BLaER1 treated with 17β-estradiol and CSF1 and Interleukin-3, amounts not matched to agents 10 nM and 100 nM (cell line): ENCODE measurements at regions not wholly inside any gene's neighbourhood (a gene's known extent, or its start where the extent isn't known, plus 50 kb on each side); places are given as distances from the start of the nearest gene placed in this dataset.

Experiments used
- H3K27ac ChIP-seq, 11 experiments: shearing (Covaris generic); formaldehyde crosslinking; 2 replicates each; pipeline ENCODE4 v1.8.1; 2022
- H3K27me3 ChIP-seq, 11 experiments: shearing (Covaris generic); formaldehyde crosslinking; 2 replicates each; pipeline ENCODE4 v1.8.1; 2022
- H3K36me3 ChIP-seq, 11 experiments: shearing (Covaris generic); formaldehyde crosslinking; 2 replicates each; pipeline ENCODE4 v1.8.1; 2022
- H3K4me1 ChIP-seq, 10 experiments: shearing (Covaris generic); formaldehyde crosslinking; 2 replicates each; pipeline ENCODE4 v1.8.1; 2022
- H3K4me2 ChIP-seq, 11 experiments: shearing (Covaris generic); formaldehyde crosslinking; 2 replicates each; pipeline ENCODE4 v1.8.1; 2022
- H3K4me3 ChIP-seq, 10 experiments: shearing (Covaris generic); formaldehyde crosslinking; 2 replicates each; pipeline ENCODE4 v1.8.1; 2022
- H3K9ac ChIP-seq, 11 experiments: shearing (Covaris generic); formaldehyde crosslinking; 2 replicates each; pipeline ENCODE4 v1.8.1; 2022
- H3K9me3 ChIP-seq, 11 experiments: shearing (Covaris generic); formaldehyde crosslinking; replicated peaks in 1 of 11; 2 replicates each; pipeline ENCODE4 v1.8.1; 2022
- H4K20me1 ChIP-seq, 11 experiments: shearing (Covaris generic); formaldehyde crosslinking; 2 replicates each; pipeline ENCODE4 v1.8.1; 2022
- Cebpa-rat ChIP-seq, 11 experiments: shearing (Covaris generic); IDR thresholded peaks; 2 replicates each; pipeline ENCODE4 v1.8.1; 2022

DNA sequence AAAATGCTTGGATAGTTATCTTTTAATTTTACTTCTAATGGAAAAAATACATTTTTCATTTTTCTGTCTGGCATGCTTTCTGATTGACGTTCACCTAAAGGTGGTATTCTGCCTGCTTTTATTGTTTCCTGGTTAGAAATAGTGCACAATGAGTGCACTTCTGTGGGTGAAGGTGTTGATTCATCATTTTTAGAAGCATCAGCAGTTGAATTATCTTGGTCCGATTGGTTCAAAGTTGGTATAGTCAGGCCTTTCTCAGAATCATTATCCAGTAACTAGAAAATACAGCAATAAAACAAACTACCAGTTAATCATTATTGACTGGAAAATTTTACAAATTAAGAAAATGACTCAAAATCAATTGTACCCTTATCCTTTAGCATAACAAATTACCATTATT lies 84.5 kb downstream of the STRADB start:
- no peak for TF ChIP-seq Cebpa-rat (IDR thresholded peaks at IDR 0.05)
- H3K4me2 ChIP-seq, result no peak overlapping the region
- H3K27me3 ChIP-seq, result no peaks in the 10 kb centered on the region

DNA sequence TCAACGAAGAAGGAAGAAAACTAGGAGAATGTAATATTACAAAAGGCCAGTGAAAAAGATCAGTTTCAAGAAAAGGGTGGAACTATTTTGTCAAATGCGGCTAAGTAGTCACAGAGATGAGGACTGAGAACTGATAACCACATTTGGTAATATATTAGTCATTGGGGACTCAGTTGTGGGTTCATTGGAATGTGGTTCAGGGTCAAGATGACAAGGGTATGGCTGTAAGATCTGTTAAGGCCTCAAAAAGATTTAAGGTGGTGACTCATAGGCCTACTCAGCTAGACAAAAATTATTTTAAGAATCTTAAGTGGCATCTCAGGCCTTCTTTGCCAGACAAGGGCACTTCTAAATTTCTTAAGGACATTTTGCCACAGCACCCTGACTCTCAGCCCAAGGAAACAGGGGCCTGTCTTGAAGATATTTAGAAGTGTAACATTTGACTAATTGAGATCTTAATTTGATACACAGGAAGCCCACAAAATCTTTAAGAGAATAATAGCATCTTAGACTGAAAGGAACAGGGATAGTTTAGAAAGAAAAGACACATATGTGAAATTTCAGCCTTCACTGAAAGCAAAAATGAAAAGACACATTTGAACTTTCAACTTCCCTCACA lies 81.3 kb downstream of the STRADB start:
- H3K4me2 ChIP-seq, result no peak overlapping the region
- no peaks in the 10 kb centered on the region for H4K20me1 ChIP-seq
- H3K9me3 ChIP-seq, result peaks cover 38 to 59% (median 43%) of the 10 kb centered on the region in 11 experiments
- H3K4me1 ChIP-seq, result no peaks in the 10 kb centered on the region
- H3K27ac ChIP-seq, result no peak overlapping the region
- no peaks in the 10 kb centered on the region for H3K27me3 ChIP-seq
- no peaks in the 10 kb centered on the region for H3K36me3 ChIP-seq
- H3K9ac ChIP-seq, result no peak overlapping the region
- no peak for TF ChIP-seq Cebpa-rat (IDR thresholded peaks at IDR 0.05)
- no peak overlapping the region for H3K4me3 ChIP-seq

More for the DNA sequence above, 84.5 kb downstream of the STRADB start:
- H3K9ac ChIP-seq, result no peak overlapping the region
- H3K4me1 ChIP-seq, result no peaks in the 10 kb centered on the region
- no peaks in the 10 kb centered on the region for H3K36me3 ChIP-seq
- H4K20me1 ChIP-seq, result no peaks in the 10 kb centered on the region
- H3K9me3 ChIP-seq, result peaks cover 14 to 36% (median 20%) of the 10 kb centered on the region in 11 experiments
- H3K4me3 ChIP-seq, result no peak overlapping the region
- H3K27ac ChIP-seq, result no peak overlapping the region
